ENCODE measurements at regions not wholly inside any gene's neighbourhood (a gene's known extent, or its start where the extent isn't known, plus 50 kb on each side); places are given as distances from the start of the nearest gene placed in this dataset.
"Not testable (repeated sequence)": the region's sequence is repeated elsewhere in the genome, so short reads cannot be mapped to it uniquely, and the experiment has no call there.

DNA sequence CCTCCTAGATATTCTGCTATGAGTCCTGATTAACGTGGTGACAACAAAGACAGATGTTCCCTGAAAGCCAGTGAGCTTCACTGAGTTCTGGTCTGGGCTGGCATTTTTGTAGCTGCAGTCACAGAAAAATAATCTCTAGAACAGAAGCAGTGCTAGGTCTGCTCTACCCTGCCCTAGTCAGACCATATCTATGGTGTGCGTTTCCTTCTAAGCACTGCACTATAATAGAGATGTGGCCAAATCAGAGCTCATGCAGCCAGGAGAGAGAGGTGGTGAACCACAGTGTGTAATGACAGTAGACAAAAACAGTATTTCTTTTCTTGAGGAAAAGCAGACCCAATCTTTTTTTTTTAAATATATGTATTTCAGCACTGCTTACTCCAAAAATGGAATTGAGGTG lies 76.3 kb downstream of the CMAS start:
- no peaks in the 10 kb centered on the region for H3K9me3 ChIP-seq
- no peaks in the 10 kb centered on the region for H3K27me3 ChIP-seq
- peak; percentile 34 for ATAC-seq
- WGBS, 2 donors (ENCODE audit: low coverage in 1 of 2): 0 to 46% methylated on average over 2 of the region's 2 CpGs
- TF ChIP-seq, protein P1, sequence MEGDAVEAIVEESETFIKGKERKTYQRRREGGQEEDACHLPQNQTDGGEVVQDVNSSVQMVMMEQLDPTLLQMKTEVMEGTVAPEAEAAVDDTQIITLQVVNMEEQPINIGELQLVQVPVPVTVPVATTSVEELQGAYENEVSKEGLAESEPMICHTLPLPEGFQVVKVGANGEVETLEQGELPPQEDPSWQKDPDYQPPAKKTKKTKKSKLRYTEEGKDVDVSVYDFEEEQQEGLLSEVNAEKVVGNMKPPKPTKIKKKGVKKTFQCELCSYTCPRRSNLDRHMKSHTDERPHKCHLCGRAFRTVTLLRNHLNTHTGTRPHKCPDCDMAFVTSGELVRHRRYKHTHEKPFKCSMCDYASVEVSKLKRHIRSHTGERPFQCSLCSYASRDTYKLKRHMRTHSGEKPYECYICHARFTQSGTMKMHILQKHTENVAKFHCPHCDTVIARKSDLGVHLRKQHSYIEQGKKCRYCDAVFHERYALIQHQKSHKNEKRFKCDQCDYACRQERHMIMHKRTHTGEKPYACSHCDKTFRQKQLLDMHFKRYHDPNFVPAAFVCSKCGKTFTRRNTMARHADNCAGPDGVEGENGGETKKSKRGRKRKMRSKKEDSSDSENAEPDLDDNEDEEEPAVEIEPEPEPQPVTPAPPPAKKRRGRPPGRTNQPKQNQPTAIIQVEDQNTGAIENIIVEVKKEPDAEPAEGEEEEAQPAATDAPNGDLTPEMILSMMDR (IDR thresholded peaks at IDR 0.05): no peak
- no peak for TF ChIP-seq POLR2A (IDR thresholded peaks at IDR 0.05)
- no peaks in the 10 kb centered on the region for H3K36me3 ChIP-seq
- H3K4me1 ChIP-seq: peaks cover 0 to 11% (median 0%) of the 10 kb centered on the region in 3 donors
- H3K4me3 ChIP-seq: no peak overlapping the region
- peak overlapping the region in 1 of 4 donors; percentile 33 for H3K27ac ChIP-seq

DNA sequence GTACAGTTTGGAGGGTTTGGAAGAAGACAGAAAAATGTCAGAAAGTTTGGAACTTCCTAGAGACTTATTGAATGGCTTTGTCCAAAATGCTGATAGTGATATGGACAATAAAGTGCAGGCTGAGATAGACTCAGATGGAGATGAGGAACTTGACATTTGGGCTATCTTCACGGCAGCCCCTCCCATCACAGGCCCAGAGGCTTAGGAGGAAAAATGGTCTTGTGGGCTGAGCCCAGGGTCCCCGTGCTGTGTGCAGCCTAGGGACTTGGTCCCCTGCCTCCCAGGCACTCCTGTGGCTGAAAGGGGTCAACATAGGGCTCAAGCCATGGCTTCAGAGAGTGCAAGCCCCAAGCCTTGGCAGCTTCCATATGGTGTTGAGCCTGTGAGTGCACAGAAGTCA lies 79.0 kb downstream of the CMAS start:
- no peaks in the 10 kb centered on the region for H3K9me3 ChIP-seq
- no peak for ATAC-seq
- H3K4me1 ChIP-seq: peaks cover 0 to 9% (median 0%) of the 10 kb centered on the region in 3 donors
- no peak overlapping the region for H3K4me3 ChIP-seq
- no peaks in the 10 kb centered on the region for H3K36me3 ChIP-seq
- H3K27ac ChIP-seq: no peak overlapping the region
- WGBS, 2 donors (ENCODE audit: low coverage in 1 of 2): 80% methylated on average over 1 of the region's 2 CpGs; no CpG with 5 or more reads in 1 of the 2 donors
- no peaks in the 10 kb centered on the region for H3K27me3 ChIP-seq
- TF ChIP-seq POLR2A (IDR thresholded peaks at IDR 0.05) (no peak), EP300 (IDR thresholded peaks at IDR 0.05) (no peak), POLR2AphosphoS5 (IDR thresholded peaks at IDR 0.05) (no peak)
- TF ChIP-seq, protein P1 (IDR thresholded peaks at IDR 0.05): no peak

DNA sequence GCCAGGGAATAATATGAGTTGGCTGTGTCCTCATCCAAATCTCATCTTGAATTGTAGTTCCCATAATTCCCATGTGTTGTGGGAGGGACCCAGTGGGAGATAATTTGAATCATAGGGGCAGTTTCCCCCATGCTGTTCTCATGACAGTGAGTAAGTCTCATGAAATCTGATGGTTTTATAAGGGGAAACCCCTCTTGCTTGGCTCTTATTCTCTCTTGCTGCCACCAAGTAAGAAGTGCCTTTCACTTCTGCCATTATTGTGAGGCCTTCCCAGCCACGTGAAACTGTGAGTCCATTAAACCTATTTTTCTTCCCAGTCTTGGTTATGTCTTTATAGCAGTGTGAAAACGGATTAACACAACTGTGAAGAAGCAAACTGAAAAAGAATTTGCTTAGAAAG lies 80.1 kb downstream of the CMAS start:
- H3K27me3 ChIP-seq, H3K27ac ChIP-seq, H3K4me3 ChIP-seq, H3K4me1 ChIP-seq, H3K9me3 ChIP-seq, H3K36me3 ChIP-seq, ATAC-seq: not testable (repeated sequence)
- 40 to 56% methylated on average over 1 to 2 of the region's 2 CpGs for WGBS, 2 donors (ENCODE audit: low coverage in 1 of 2)

DNA sequence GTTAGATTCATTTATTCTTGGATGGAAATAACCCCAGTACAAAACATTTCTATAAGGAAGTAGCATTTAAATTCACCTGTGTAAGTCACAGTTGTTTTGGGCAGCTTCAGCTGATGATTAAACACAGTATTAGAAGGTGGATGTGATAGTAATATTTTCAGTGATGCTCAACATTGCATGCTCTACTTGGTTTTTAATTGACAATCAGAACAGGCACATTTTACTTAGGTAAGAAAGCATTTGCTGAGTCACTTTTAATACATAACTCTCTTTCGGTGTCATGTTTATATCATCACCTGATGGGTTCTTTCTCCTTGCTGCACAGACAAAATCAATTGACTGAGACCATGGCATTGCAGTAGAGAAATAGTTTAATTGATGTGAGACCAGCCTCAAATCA lies 80.7 kb downstream of the CMAS start:
- TF ChIP-seq, protein P1 (IDR thresholded peaks at IDR 0.05): no peak
- TF ChIP-seq EP300 (IDR thresholded peaks at IDR 0.05) (no peak), POLR2AphosphoS5 (IDR thresholded peaks at IDR 0.05) (no peak), POLR2A (IDR thresholded peaks at IDR 0.05) (no peak)
- Histone ChIP-seq H3K27ac (no peak overlapping the region), H3K4me1 (peaks cover 0 to 9% (median 0%) of the 10 kb centered on the region in 3 donors), H3K4me3 (no peak overlapping the region), H3K9me3 (no peaks in the 10 kb centered on the region), H3K27me3 (no peaks in the 10 kb centered on the region), H3K36me3 (no peaks in the 10 kb centered on the region)
- no peak for ATAC-seq
- WGBS, 2 donors (ENCODE audit: low coverage in 1 of 2): 0% methylated on average over 1 of the region's 1 CpG; no CpG with 5 or more reads in 1 of the 2 donors

DNA sequence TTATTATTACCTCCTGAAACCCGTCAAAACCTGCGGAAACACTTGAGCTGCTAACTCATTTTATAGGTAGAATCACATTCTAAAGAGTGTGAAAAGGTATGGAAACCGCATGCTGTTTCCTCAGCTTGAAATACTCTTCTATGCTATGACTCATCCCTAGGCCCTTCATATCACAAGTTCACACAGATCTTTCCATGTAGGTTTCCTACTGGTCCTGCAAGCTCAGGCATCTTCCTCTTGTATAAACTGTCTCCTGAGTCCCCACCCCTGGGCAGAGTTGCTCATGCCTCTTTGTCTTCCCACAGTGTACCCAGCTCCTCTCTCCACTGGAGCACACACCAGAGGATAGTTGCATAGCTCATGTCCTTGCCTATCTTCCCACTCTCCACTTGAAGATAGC lies 84.7 kb downstream of the CMAS start:
- Histone ChIP-seq H3K9me3 (no peaks in the 10 kb centered on the region), H3K4me3 (no peak overlapping the region), H3K4me1 (no peaks in the 10 kb centered on the region), H3K27ac (no peak overlapping the region), H3K27me3 (no peaks in the 10 kb centered on the region), H3K36me3 (no peaks in the 10 kb centered on the region)
- ATAC-seq: no peak
- TF ChIP-seq, protein P1 (IDR thresholded peaks at IDR 0.05): no peak
- TF ChIP-seq POLR2AphosphoS5 (IDR thresholded peaks at IDR 0.05) (no peak), EP300 (IDR thresholded peaks at IDR 0.05) (no peak), POLR2A (IDR thresholded peaks at IDR 0.05) (no peak)
- 88 to 98% methylated on average over 3 of the region's 3 CpGs for WGBS, 2 donors (ENCODE audit: low coverage in 1 of 2)

DNA sequence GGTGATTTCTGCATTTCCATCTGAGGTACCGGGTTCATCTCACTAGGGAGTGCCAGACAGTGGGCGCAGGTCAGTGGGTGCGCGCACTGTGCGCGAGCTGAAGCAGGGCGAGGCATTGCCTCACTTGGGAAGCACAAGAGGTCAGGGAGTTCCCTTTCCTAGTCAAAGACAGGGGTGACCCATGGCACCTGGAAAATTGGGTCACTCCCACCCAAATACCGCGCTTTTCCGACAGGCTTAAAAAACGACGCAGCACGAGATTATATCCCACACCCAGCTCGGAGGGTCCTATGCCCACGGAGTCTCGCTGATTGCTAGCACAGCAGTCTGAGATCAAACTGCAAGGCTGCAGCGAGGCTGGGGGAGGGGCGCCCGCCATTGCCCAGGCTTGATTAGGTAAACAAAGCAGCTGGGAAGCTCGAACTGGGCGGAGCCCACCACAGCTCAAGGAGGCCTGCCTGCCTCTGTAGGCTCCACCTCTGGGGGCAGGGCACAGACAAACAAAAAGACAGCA lies 90.6 kb downstream of the CMAS start:
- H3K27me3 ChIP-seq, H3K27ac ChIP-seq, H3K4me3 ChIP-seq, H3K9me3 ChIP-seq, H3K36me3 ChIP-seq, H3K4me1 ChIP-seq, ATAC-seq: not testable (repeated sequence)
- WGBS, 2 donors (ENCODE audit: low coverage in 1 of 2): no CpG with 5 or more reads among the region's 21 CpGs
